A673 (cell line): ENCODE measurements at regions not wholly inside any gene's neighbourhood (a gene's known extent, or its start where the extent isn't known, plus 50 kb on each side); places are given as distances from the start of the nearest gene placed in this dataset.

Experiments
- BruUV-seq: library from RNA; stranded (reverse); fragments of 400-500 nt; replicated peaks from 2 replicates; lab custom pipeline; 2021; lab: Mats Ljungman, UMichigan
- CTCF ChIA-PET: fragments of 300-600 bp; sonication (Branson Sonifier 250); formaldehyde crosslinking; loops from one replicate; lab custom pipeline; 2022; ENCODE audit warnings: antibody characterized with exemption; lab: Charles Lee
- POLR2A ChIA-PET: fragments of 300-600 bp; sonication (Branson Sonifier 250); formaldehyde crosslinking; loops from one replicate; lab custom pipeline; 2022; ENCODE audit warnings: antibody characterized with exemption; ENCODE audit not compliant: low non-redundant PET; lab: Charles Lee
- DNase-seq: peaks from one replicate; pipeline ENCODE4 v3.0.0-alpha.2; 2015; ENCODE audit warnings: low spot score
- H3K27ac ChIP-seq: fragments of 200-600 bp; sonication (generic); 2 replicates; pipeline ENCODE4 v1.5.1; 2016; ENCODE audit warnings: mixed run types, low read depth, mild to moderate bottlenecking, mixed read lengths, antibody characterized with exemption, low read length; ENCODE audit not compliant: poor library complexity, severe bottlenecking
- H3K27me3 ChIP-seq: fragments of 200-600 bp; sonication (generic); replicated peaks from 2 replicates; pipeline ENCODE4 v1.6.1; 2017; ENCODE audit warnings: mixed run types, low read depth, mild to moderate bottlenecking, mixed read lengths, antibody characterized with exemption, low read length; ENCODE audit not compliant: insufficient read depth, poor library complexity
- H3K36me3 ChIP-seq: fragments of 200-600 bp; sonication (generic); 2 replicates; pipeline ENCODE4 v1.6.1; 2016; ENCODE audit warnings: mixed run types, mild to moderate bottlenecking, mixed read lengths, antibody characterized with exemption, low read length; ENCODE audit not compliant: insufficient read depth, poor library complexity, severe bottlenecking
- H3K4me1 ChIP-seq: fragments of 200-600 bp; sonication (generic); 2 replicates; pipeline ENCODE4 v1.6.1; 2017; ENCODE audit warnings: mixed run types, mild to moderate bottlenecking, mixed read lengths, antibody characterized with exemption, low read length; ENCODE audit not compliant: insufficient read depth, poor library complexity, severe bottlenecking
- H3K4me3 ChIP-seq: fragments of 200-600 bp; sonication (generic); 2 replicates; pipeline ENCODE4 v1.5.1; 2016; ENCODE audit warnings: low read depth, mixed run types, mild to moderate bottlenecking, mixed read lengths, low read length; ENCODE audit not compliant: poor library complexity, severe bottlenecking
- H3K9me3 ChIP-seq: fragments of 200-600 bp; sonication (generic); 2 replicates; pipeline ENCODE4 v1.6.1; 2016; ENCODE audit warnings: mixed run types, low read depth, mild to moderate bottlenecking, mixed read lengths, antibody characterized with exemption, low read length; ENCODE audit not compliant: poor library complexity, severe bottlenecking
- EZH2 ChIP-seq: fragments of 200-600 bp; sonication (generic); IDR thresholded peaks from 2 replicates; pipeline ENCODE4 v1.6.1; 2017; ENCODE audit warnings: borderline replicate concordance, low read depth, mild to moderate bottlenecking, mixed read lengths, antibody characterized with exemption, low read length; ENCODE audit not compliant: poor library complexity, severe bottlenecking
- intact Hi-C: fragments of 100-400 bp; cut with micrococcal nuclease; formaldehyde crosslinking; loops from one replicate; pipeline ENCODE4 v1.10.0; 2022; ENCODE audit not compliant: unreplicated experiment
- TF ChIP-seq, protein P1 (sequence below): fragments of 300-800, 200-600 bp; sonication (generic); conservative IDR thresholded peaks from 2 replicates; pipeline ENCODE4 v1.5.1; 2017; ENCODE audit warnings: low read depth, mild to moderate bottlenecking, antibody characterized with exemption, low read length, moderate library complexity, mixed read lengths

DNA sequence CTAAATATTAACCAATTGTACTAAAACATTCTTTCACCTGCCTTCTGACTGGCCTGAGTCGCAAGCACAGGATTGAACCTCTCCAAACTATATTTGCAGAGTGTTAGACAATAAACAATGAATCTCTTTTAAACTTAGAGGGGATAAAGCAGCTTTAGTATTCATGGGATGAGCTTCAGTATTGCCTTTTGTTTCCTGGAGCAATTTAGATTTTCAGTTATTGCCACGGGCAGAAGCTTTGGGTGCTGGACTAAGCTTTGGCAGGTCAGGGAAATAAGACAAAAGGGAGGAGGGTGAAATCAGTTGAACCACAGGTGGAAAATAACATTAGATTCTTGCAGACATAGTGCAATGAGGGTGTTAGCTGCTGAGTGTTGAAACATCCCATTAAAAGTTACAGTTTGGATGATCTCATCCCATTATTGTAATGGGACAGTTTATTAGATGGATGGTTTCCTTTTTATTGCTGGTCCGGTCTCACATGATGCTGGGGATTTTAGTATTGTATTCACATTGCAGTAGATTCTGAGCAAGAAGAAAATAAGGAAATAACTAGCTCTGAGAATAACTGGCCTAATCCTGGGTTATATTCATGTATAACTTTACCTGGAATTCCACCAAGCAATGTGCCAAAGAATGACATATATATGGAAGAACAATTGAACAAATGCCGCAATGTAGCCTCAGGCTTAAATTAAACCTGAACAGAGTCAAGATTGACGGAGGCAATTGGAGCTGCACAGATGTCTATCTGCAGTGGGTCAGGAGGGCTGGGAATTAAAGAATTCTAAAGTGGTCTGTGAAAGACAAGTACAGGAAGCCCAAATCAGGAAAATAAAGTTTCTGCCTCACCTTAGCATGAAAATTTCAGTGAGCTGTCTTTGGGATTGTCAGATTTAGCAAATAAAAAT is 1092.8 kb upstream of the SEL1L start:
- H3K27ac ChIP-seq, result no peak overlapping the region
- no peaks in the 10 kb centered on the region for H3K27me3 ChIP-seq
- TF ChIP-seq, protein P1, sequence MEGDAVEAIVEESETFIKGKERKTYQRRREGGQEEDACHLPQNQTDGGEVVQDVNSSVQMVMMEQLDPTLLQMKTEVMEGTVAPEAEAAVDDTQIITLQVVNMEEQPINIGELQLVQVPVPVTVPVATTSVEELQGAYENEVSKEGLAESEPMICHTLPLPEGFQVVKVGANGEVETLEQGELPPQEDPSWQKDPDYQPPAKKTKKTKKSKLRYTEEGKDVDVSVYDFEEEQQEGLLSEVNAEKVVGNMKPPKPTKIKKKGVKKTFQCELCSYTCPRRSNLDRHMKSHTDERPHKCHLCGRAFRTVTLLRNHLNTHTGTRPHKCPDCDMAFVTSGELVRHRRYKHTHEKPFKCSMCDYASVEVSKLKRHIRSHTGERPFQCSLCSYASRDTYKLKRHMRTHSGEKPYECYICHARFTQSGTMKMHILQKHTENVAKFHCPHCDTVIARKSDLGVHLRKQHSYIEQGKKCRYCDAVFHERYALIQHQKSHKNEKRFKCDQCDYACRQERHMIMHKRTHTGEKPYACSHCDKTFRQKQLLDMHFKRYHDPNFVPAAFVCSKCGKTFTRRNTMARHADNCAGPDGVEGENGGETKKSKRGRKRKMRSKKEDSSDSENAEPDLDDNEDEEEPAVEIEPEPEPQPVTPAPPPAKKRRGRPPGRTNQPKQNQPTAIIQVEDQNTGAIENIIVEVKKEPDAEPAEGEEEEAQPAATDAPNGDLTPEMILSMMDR, result no peak
- no peak for TF ChIP-seq EZH2
- H3K4me1 ChIP-seq, result no peaks in the 10 kb centered on the region
- intact Hi-C loops, result no loop called here
- H3K4me3 ChIP-seq, result no peak overlapping the region
- no peak for DNase-seq
- H3K9me3 ChIP-seq, result no peaks in the 10 kb centered on the region
- no TSS peak for BruUV-seq
- POLR2A ChIA-PET, result no interaction called here
- CTCF ChIA-PET, result no interaction called here
- H3K36me3 ChIP-seq, result no peaks in the 10 kb centered on the region

DNA sequence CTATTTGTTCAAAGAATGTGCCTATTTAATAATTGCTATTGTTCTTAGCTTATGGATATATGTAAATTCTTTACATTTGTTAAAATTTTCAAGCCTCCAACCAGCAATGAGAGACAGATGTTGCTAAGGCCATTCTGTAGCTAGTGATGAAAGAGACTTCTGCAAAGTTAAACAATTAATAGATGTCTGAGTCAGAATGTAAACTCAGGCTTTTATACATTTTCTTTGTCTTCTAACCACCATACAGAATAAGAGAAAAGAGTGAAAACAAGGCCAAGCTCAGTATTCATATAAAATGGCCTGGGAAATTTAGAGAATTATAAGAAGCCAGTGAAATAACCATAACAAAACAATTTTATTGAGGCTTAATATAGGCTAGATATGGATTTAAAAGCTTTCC is 1102.3 kb upstream of the SEL1L start:
- Histone ChIP-seq H3K4me3 (no peak overlapping the region), H3K27me3 (no peaks in the 10 kb centered on the region), H3K27ac (no peak overlapping the region), H3K36me3 (no peaks in the 10 kb centered on the region), H3K4me1 (no peaks in the 10 kb centered on the region), H3K9me3 (no peaks in the 10 kb centered on the region)
- ChIA-PET CTCF (no interaction called here), POLR2A (no interaction called here)
- DNase-seq, result no peak
- BruUV-seq, result no TSS peak
- intact Hi-C loops, result no loop called here
- TF ChIP-seq EZH2, result no peak
- TF ChIP-seq, protein P1, result no peak

DNA sequence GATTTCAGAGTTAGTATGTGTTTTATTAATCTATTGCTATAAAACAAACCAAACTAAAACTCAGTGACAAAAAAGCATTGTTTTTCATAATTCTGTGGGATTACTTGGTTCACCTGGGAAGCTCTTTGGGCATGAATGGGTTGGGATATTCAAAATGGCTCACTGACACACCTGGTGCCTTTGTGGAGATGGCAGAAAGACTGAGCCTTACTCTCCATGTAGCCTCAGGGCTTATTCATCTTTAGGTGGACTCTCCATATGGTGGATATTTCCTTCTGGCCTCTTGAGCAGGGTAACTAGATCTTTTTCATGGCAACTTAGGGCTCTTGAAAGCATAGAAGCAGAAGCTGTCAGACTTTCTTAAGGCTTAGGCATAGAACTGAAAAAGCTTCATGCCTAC is 1102.8 kb upstream of the SEL1L start:
- no peaks in the 10 kb centered on the region for H3K27me3 ChIP-seq
- H3K36me3 ChIP-seq, result no peaks in the 10 kb centered on the region
- TF ChIP-seq, protein P1, result no peak
- TF ChIP-seq EZH2, result no peak
- POLR2A ChIA-PET, result no interaction called here
- no TSS peak for BruUV-seq
- intact Hi-C loops, result no loop called here
- no peak overlapping the region for H3K4me3 ChIP-seq
- no peak overlapping the region for H3K27ac ChIP-seq
- H3K9me3 ChIP-seq, result no peaks in the 10 kb centered on the region
- no peak for DNase-seq
- no peaks in the 10 kb centered on the region for H3K4me1 ChIP-seq
- CTCF ChIA-PET, result no interaction called here
